ENCODE measurements at regions not wholly inside any gene's neighbourhood (a gene's known extent, or its start where the extent isn't known, plus 50 kb on each side); places are given as distances from the start of the nearest gene placed in this dataset.

DNA sequence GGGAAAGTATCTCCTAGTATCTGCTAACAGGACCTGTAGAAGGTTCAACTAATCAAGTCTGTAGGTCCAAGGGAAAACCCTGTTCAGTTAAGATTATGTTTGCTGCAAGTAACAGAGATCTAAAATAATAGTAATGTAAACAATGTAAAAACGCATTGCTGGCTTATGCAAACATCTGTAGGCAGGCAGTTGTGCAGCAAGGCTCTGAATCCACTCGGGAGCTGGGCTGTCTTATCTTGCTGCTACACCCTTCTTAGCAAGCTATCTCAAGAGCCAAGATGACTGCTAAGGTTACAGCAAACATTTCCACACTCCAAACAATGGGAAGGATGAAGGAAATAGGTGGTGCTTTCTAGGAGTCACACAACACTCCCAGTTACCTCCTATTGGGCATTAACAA lies 397.3 kb upstream of the NRSN1 start:
- 23 to 56% methylated on average over 2 of the region's 2 CpGs for WGBS, 2 donors
- Histone ChIP-seq H3K9ac (ENCODE audit: insufficient read depth in 1 of 2, low read length in 2 of 2) (no peak overlapping the region), H3K4me1 (ENCODE audit: control insufficient read depth in 5 of 5, insufficient read depth in 5 of 5, low read length in 5 of 5) (peaks cover 0 to 9% (median 4%) of the 10 kb centered on the region in 5 donors), H3K27me3 (ENCODE audit: control insufficient read depth in 3 of 3, insufficient read depth in 3 of 3, low read length in 2 of 3) (no peaks in the 10 kb centered on the region), H3K4me3 (no peak overlapping the region), H3K27ac (ENCODE audit: low read depth in 1 of 2, low read length in 1 of 2) (no peak overlapping the region), H3K36me3 (ENCODE audit: control insufficient read depth in 4 of 4, insufficient read depth in 4 of 4, low read length in 4 of 4) (no peaks in the 10 kb centered on the region), H3K9me3 (ENCODE audit: control insufficient read depth in 4 of 4, insufficient read depth in 3 of 4, low read length in 3 of 4) (no peaks in the 10 kb centered on the region)
- TF ChIP-seq, protein P1, sequence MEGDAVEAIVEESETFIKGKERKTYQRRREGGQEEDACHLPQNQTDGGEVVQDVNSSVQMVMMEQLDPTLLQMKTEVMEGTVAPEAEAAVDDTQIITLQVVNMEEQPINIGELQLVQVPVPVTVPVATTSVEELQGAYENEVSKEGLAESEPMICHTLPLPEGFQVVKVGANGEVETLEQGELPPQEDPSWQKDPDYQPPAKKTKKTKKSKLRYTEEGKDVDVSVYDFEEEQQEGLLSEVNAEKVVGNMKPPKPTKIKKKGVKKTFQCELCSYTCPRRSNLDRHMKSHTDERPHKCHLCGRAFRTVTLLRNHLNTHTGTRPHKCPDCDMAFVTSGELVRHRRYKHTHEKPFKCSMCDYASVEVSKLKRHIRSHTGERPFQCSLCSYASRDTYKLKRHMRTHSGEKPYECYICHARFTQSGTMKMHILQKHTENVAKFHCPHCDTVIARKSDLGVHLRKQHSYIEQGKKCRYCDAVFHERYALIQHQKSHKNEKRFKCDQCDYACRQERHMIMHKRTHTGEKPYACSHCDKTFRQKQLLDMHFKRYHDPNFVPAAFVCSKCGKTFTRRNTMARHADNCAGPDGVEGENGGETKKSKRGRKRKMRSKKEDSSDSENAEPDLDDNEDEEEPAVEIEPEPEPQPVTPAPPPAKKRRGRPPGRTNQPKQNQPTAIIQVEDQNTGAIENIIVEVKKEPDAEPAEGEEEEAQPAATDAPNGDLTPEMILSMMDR (IDR thresholded peaks at IDR 0.05; ENCODE audit: control extremely low read depth, extremely low read depth), result no peak
- ATAC-seq (ENCODE audit: insufficient read depth, low FRiP score) (no peak), DNase-seq (peak; percentile 24 to 61 (median 53))

DNA sequence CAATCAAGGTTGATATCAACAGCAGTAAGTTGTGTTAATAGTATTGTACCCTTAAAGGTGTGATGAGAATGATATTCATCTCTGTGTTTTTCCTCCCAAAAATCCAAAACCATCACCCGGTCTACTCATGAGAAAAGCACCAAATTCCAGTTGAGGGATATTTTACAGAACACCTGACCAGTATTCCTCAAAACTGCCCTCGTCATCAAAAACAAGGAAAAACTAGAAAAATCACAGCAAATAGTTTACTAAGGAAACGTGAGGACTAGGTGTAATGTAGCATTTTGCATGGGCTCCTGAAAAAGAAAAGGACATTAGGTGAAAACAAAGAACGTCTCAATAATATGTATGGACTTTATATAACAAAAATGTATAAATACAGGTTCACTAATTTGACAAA lies 394.4 kb upstream of the NRSN1 start:
- ATAC-seq (ENCODE audit: insufficient read depth, low FRiP score), result no peak
- no peak overlapping the region for H3K9ac ChIP-seq (ENCODE audit: insufficient read depth in 1 of 2, low read length in 2 of 2)
- H3K4me3 ChIP-seq, result no peak overlapping the region
- H3K27ac ChIP-seq (ENCODE audit: low read depth in 1 of 2, low read length in 1 of 2), result no peak overlapping the region
- TF ChIP-seq, protein P1 (IDR thresholded peaks at IDR 0.05; ENCODE audit: control extremely low read depth, extremely low read depth), result no peak
- no peaks in the 10 kb centered on the region for H3K27me3 ChIP-seq (ENCODE audit: control insufficient read depth in 3 of 3, insufficient read depth in 3 of 3, low read length in 2 of 3)
- H3K9me3 ChIP-seq (ENCODE audit: control insufficient read depth in 4 of 4, insufficient read depth in 3 of 4, low read length in 3 of 4), result no peaks in the 10 kb centered on the region
- H3K36me3 ChIP-seq (ENCODE audit: control insufficient read depth in 4 of 4, insufficient read depth in 4 of 4, low read length in 4 of 4), result no peaks in the 10 kb centered on the region
- H3K4me1 ChIP-seq (ENCODE audit: control insufficient read depth in 5 of 5, insufficient read depth in 5 of 5, low read length in 5 of 5), result peaks cover 0 to 9% (median 4%) of the 10 kb centered on the region in 5 donors
- 89 to 93% methylated on average over 4 of the region's 4 CpGs for WGBS, 2 donors
- no peak for DNase-seq

DNA sequence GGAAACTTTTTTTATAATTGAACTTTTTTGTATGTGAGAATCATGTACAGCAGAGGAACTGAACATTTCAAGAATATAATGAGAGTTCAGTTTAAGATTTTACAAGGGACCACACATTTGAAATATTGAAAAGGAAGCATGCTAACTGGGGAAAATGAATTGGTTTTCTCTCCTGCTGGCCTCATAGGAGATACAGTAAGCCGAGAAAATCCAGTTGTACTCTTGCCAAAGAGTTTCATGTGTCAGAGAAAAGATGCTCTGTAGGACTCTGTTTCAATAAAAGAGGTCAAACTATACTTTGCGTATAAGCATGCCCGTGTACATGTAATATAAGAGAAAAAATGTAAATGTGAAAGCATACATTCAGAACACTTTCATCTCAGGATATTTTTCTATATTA lies 393.5 kb upstream of the NRSN1 start:
- WGBS, 2 donors, result 75 to 81% methylated on average over 3 of the region's 3 CpGs

More for the DNA sequence above, 393.5 kb upstream of the NRSN1 start:
- no peaks in the 10 kb centered on the region for H3K36me3 ChIP-seq (ENCODE audit: control insufficient read depth in 4 of 4, insufficient read depth in 4 of 4, low read length in 4 of 4)
- no peaks in the 10 kb centered on the region for H3K27me3 ChIP-seq (ENCODE audit: control insufficient read depth in 3 of 3, insufficient read depth in 3 of 3, low read length in 2 of 3)
- TF ChIP-seq, protein P1 (IDR thresholded peaks at IDR 0.05; ENCODE audit: control extremely low read depth, extremely low read depth), result no peak
- no peak overlapping the region for H3K4me3 ChIP-seq
- DNase-seq (no peak), ATAC-seq (ENCODE audit: insufficient read depth, low FRiP score) (no peak)
- H3K4me1 ChIP-seq (ENCODE audit: control insufficient read depth in 5 of 5, insufficient read depth in 5 of 5, low read length in 5 of 5), result peaks cover 0 to 9% (median 4%) of the 10 kb centered on the region in 5 donors
- no peak overlapping the region for H3K9ac ChIP-seq (ENCODE audit: insufficient read depth in 1 of 2, low read length in 2 of 2)
- no peak overlapping the region for H3K27ac ChIP-seq (ENCODE audit: low read depth in 1 of 2, low read length in 1 of 2)
- no peaks in the 10 kb centered on the region for H3K9me3 ChIP-seq (ENCODE audit: control insufficient read depth in 4 of 4, insufficient read depth in 3 of 4, low read length in 3 of 4)

Measured in lung (tissue), 11 donors.